ENCODE measurements at regions not wholly inside any gene's neighbourhood (a gene's known extent, or its start where the extent isn't known, plus 50 kb on each side); places are given as distances from the start of the nearest gene placed in this dataset.

DNA sequence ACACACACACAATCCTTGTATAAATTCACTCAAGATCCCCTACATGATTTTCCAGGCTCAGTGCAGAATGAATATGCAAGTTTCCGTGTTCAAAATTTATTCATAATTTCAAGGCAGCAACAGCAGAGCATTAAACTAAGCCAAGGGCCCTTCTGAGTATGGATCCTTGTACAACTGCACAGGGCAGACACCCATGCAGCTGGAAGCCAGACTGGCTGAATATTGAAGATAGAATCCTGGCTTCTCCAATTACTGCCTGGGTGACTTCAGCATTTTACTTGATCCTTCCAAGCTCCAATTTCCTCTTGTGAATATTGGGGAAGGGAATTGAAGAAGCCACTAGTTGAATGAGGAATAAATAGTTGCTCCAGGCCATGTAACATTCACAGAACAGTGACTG lies 267.9 kb upstream of the REG3G start:
- TF ChIP-seq BACH2 (CRISPR knock-in tag; IDR thresholded peaks at IDR 0.05; ENCODE audit: borderline replicate concordance) (no peak), ESRRG (CRISPR knock-in tag; IDR thresholded peaks at IDR 0.05) (no peak), ZFP30 (CRISPR knock-in tag; IDR thresholded peaks at IDR 0.05) (no peak), ZNF565 (CRISPR knock-in tag; conservative IDR thresholded peaks at IDR 0.05; ENCODE audit: low read depth) (no peak), ISL1 (CRISPR knock-in tag; IDR thresholded peaks at IDR 0.05) (no peak), GLIS3 (CRISPR knock-in tag; IDR thresholded peaks at IDR 0.05) (no peak), ARNTL (CRISPR knock-in tag; IDR thresholded peaks at IDR 0.05; ENCODE audit: borderline replicate concordance, low read depth) (no peak), CSDC2 (CRISPR knock-in tag; IDR thresholded peaks at IDR 0.05) (no peak), ZFP3 (CRISPR knock-in tag; IDR thresholded peaks at IDR 0.05) (no peak), TCF4 (CRISPR knock-in tag; IDR thresholded peaks at IDR 0.05; ENCODE audit: borderline replicate concordance) (no peak)
- TF ChIP-seq, protein P1, sequence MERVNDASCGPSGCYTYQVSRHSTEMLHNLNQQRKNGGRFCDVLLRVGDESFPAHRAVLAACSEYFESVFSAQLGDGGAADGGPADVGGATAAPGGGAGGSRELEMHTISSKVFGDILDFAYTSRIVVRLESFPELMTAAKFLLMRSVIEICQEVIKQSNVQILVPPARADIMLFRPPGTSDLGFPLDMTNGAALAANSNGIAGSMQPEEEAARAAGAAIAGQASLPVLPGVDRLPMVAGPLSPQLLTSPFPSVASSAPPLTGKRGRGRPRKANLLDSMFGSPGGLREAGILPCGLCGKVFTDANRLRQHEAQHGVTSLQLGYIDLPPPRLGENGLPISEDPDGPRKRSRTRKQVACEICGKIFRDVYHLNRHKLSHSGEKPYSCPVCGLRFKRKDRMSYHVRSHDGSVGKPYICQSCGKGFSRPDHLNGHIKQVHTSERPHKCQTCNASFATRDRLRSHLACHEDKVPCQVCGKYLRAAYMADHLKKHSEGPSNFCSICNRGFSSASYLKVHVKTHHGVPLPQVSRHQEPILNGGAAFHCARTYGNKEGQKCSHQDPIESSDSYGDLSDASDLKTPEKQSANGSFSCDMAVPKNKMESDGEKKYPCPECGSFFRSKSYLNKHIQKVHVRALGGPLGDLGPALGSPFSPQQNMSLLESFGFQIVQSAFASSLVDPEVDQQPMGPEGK (CRISPR knock-in tag; IDR thresholded peaks at IDR 0.05; ENCODE audit: borderline replicate concordance): no peak
- TF ChIP-seq, protein P2, sequence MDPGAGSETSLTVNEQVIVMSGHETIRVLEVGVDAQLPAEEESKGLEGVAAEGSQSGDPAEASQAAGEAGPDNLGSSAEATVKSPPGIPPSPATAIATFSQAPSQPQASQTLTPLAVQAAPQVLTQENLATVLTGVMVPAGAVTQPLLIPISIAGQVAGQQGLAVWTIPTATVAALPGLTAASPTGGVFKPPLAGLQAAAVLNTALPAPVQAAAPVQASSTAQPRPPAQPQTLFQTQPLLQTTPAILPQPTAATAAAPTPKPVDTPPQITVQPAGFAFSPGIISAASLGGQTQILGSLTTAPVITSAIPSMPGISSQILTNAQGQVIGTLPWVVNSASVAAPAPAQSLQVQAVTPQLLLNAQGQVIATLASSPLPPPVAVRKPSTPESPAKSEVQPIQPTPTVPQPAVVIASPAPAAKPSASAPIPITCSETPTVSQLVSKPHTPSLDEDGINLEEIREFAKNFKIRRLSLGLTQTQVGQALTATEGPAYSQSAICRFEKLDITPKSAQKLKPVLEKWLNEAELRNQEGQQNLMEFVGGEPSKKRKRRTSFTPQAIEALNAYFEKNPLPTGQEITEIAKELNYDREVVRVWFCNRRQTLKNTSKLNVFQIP (CRISPR knock-in tag; IDR thresholded peaks at IDR 0.05; ENCODE audit: borderline replicate concordance, low read depth): no peak
- TF ChIP-seq, protein P3, sequence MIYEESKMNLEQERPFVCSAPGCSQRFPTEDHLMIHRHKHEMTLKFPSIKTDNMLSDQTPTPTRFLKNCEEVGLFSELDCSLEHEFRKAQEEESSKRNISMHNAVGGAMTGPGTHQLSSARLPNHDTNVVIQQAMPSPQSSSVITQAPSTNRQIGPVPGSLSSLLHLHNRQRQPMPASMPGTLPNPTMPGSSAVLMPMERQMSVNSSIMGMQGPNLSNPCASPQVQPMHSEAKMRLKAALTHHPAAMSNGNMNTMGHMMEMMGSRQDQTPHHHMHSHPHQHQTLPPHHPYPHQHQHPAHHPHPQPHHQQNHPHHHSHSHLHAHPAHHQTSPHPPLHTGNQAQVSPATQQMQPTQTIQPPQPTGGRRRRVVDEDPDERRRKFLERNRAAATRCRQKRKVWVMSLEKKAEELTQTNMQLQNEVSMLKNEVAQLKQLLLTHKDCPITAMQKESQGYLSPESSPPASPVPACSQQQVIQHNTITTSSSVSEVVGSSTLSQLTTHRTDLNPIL (CRISPR knock-in tag; IDR thresholded peaks at IDR 0.05; ENCODE audit: low read depth): no peak
- TF ChIP-seq, protein P4, sequence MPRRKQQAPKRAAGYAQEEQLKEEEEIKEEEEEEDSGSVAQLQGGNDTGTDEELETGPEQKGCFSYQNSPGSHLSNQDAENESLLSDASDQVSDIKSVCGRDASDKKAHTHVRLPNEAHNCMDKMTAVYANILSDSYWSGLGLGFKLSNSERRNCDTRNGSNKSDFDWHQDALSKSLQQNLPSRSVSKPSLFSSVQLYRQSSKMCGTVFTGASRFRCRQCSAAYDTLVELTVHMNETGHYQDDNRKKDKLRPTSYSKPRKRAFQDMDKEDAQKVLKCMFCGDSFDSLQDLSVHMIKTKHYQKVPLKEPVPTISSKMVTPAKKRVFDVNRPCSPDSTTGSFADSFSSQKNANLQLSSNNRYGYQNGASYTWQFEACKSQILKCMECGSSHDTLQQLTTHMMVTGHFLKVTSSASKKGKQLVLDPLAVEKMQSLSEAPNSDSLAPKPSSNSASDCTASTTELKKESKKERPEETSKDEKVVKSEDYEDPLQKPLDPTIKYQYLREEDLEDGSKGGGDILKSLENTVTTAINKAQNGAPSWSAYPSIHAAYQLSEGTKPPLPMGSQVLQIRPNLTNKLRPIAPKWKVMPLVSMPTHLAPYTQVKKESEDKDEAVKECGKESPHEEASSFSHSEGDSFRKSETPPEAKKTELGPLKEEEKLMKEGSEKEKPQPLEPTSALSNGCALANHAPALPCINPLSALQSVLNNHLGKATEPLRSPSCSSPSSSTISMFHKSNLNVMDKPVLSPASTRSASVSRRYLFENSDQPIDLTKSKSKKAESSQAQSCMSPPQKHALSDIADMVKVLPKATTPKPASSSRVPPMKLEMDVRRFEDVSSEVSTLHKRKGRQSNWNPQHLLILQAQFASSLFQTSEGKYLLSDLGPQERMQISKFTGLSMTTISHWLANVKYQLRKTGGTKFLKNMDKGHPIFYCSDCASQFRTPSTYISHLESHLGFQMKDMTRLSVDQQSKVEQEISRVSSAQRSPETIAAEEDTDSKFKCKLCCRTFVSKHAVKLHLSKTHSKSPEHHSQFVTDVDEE (CRISPR knock-in tag; IDR thresholded peaks at IDR 0.05): no peak

Data from SK-N-SH treated with all-trans-retinoic acid at 6 μM for 48 hours (cell line).